Heart left ventricle (tissue), 16 donors: ENCODE measurements at regions not wholly inside any gene's neighbourhood (a gene's known extent, or its start where the extent isn't known, plus 50 kb on each side); places are given as distances from the start of the nearest gene placed in this dataset.
A peak's percentile ranks its signal among the peaks of the same experiment; 100 is the strongest.

Experiments
- ATAC-seq, 4 donors: fragments of 200-7000 bp; cut with Tn5 transposase; one replicate each; pipeline ENCODE4 v1.9.1; 2020 to 2022; ENCODE audit warnings: moderate library complexity in 4 of 4, mild to moderate bottlenecking in 3 of 4, moderate number of reproducible peaks in 1 of 4
- DNase-seq, 5 donors: peaks; one replicate each; pipeline ENCODE4 v3.0.0-alpha.2; 2020
- H3K27ac ChIP-seq, 12 donors: fragments of 200-600 bp; sonication (generic) in 4 of 12; one replicate each; pipeline versions ENCODE4 v1.5.0 to v1.8.0; 2016 to 2022; ENCODE audit warnings: mild to moderate bottlenecking in 2 of 12
- H3K27me3 ChIP-seq, 9 donors: fragments of 200-600 bp; sonication (generic) in 2 of 9; one replicate each; pipeline versions ENCODE4 v1.5.1 to v1.8.0; 2016 to 2022; ENCODE audit warnings: mild to moderate bottlenecking in 3 of 9
- H3K36me3 ChIP-seq, 9 donors: fragments of 200-600 bp; sonication (generic) in 2 of 9; one replicate each; pipeline versions ENCODE4 v1.5.0 to v1.8.0; 2018 to 2022; ENCODE audit warnings: mild to moderate bottlenecking in 2 of 9
- H3K4me1 ChIP-seq, 12 donors: fragments of 200-600 bp; sonication (generic) in 4 of 12; one replicate each; pipeline versions ENCODE4 v1.5.0 to v1.8.0; 2016 to 2022; ENCODE audit warnings: mild to moderate bottlenecking in 3 of 12
- H3K4me3 ChIP-seq, 12 donors: fragments of 200-600 bp; sonication (generic) in 4 of 12; one replicate each; pipeline versions ENCODE4 v1.5.0 to v1.8.0; 2017 to 2022; ENCODE audit warnings: mild to moderate bottlenecking in 9 of 12, moderate library complexity in 4 of 12
- H3K9me3 ChIP-seq, 12 donors: fragments of 200-600 bp; sonication (generic) in 4 of 12; one replicate each; pipeline versions ENCODE4 v1.5.0 to v1.8.0; 2016 to 2022; ENCODE audit warnings: mild to moderate bottlenecking in 1 of 12
- POLR2A ChIP-seq, 2 donors: fragments of 450-650 bp; IDR thresholded peaks; one replicate each; pipeline ENCODE4 v1.6.1; 2017; ENCODE audit warnings: antibody characterized with exemption in 2 of 2, mild to moderate bottlenecking in 2 of 2, moderate library complexity in 2 of 2
- WGBS, 4 donors: extraction: QIAGEN DNeasy Blood & Tissue Kit in 2 of 4; methylation state at CpG; one replicate each; pipeline versions ENCODE4 v1.1.5 to v1.1.7; 2013 to 2018; 5-methylcytosine and 5-hydroxymethylcytosine counted together
- intact Hi-C, 10 donors: fragments of 100-400 bp; cut with DNase I; formaldehyde crosslinking; loops; one replicate each; pipeline versions ENCODE4 v1.11.1 to v1.14.2; 2022
- TF ChIP-seq, protein P1 (sequence below), 12 donors: fragments of 200-600 bp; sonication (generic) in 4 of 12; IDR thresholded peaks; one replicate each; pipeline versions ENCODE4 v1.5.0 to v1.8.0; 2018 to 2022; ENCODE audit warnings: antibody characterized with exemption in 12 of 12, mild to moderate bottlenecking in 5 of 12
- donor health status: ischemic (EF 13 %, LVEDD 7.1; RV severe dilation, severe dysfunction).
- donor health status: healthy with polysubstance abuse.
- donor health status: DM: no; HTN: yes; CAD: no.
- donor health status: DM: no; HTN: no; CAD: no.
- donor health status: ischemic (EF 25% LVEDD 6.9; RV normal size, moderate dysfunction).
- donor health status: ischemic (EF 25% LVEDD 5.7; RV mildly dilated, moderate dysfunction).
- donor health status: healthy.
- donor health status: DM: yes; HTN: yes; CAD: no.
- donor health status: ischemic (EF 35%, LVEDD 5.7; RV mildly dilated, moderate dysfunction).
- donor health status: nonischemic (EF 11% LVEDD 7.7; RV severe dilation, severe dysfunction).
- donor health status: DM: yes; HTN: yes; CAD: no.
- donor health status: PGD.
- donor health status: ischemic (EF 29% LVEDD 5.4; RV normal size, mild dysfunction).
- donor health status: nonischemic (EF 23%, LVEDD 6.1; RV moderate dilation, normal function).

DNA sequence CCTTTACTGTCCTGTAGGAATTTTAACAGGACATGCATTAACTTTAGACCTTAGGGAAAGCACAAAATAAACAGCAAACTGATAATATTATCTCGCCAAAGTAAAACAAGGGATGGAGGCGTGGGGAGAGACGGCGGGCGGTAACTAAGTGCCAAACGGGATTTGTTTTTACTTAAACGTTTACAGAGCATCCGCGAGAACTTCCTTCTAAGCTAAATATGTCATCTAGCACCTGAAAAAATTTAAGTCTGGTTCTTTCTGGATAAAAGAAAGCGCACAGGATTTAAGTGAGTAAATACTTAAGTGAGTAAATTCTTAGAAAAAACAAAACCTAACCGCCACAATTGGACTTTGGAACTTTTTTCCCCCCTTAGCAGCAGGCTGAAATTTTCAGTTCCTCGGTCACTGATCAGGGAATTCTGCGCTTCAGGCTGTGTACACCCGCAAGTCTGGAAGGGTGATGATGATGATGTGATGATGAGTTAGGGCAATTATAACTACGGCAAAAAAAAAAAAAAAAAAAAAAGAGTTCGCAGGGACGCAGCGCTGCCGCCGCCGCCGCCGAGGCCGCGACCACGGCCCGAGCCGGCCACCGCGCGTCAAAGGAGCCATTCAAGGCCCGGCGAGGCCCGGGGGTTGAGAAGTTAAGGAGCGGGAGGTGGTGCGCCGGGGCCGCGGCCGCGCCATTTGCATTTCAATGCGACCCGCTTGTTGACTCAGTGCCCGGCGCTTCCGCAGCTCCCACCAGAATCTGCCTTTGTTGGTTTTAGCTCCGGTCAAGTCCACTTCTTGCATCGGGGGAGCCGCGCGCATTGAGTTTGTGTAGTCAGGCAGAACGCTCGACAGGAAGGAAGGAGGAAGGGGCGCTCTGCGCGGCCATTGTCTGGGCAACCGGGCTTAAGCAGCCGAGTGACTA lies 108.8 kb downstream of the SPRY1 start:
- DNase-seq, result peak; percentile 51 to 73 (median 57)
- intact Hi-C loops, result loop anchor here in 5 of 10 donors (5.0 to 10.0 kb wide), 3 partner anchors 101 to 108 kb away; partner anchors contain the start of gene SPRY1 (in 2 of the 5)
- H3K4me1 ChIP-seq, result peaks cover 0 to 15% (median 0%) of the 10 kb centered on the region in 12 donors
- no peaks in the 10 kb centered on the region for H3K36me3 ChIP-seq
- H3K27ac ChIP-seq, result peak overlapping the region; percentile 45 to 87 (median 74)
- H3K27me3 ChIP-seq, result peaks cover 0 to 2% (median 0%) of the 10 kb centered on the region in 9 donors
- TF ChIP-seq POLR2A (IDR thresholded peaks at IDR 0.05), result no peak
- TF ChIP-seq, protein P1, sequence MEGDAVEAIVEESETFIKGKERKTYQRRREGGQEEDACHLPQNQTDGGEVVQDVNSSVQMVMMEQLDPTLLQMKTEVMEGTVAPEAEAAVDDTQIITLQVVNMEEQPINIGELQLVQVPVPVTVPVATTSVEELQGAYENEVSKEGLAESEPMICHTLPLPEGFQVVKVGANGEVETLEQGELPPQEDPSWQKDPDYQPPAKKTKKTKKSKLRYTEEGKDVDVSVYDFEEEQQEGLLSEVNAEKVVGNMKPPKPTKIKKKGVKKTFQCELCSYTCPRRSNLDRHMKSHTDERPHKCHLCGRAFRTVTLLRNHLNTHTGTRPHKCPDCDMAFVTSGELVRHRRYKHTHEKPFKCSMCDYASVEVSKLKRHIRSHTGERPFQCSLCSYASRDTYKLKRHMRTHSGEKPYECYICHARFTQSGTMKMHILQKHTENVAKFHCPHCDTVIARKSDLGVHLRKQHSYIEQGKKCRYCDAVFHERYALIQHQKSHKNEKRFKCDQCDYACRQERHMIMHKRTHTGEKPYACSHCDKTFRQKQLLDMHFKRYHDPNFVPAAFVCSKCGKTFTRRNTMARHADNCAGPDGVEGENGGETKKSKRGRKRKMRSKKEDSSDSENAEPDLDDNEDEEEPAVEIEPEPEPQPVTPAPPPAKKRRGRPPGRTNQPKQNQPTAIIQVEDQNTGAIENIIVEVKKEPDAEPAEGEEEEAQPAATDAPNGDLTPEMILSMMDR (IDR thresholded peaks at IDR 0.05), result no peak
- H3K4me3 ChIP-seq, result peak overlapping the region; percentile 32 to 90 (median 66)
- H3K9me3 ChIP-seq, result no peaks in the 10 kb centered on the region
- whole genome bisulfite sequencing, 4 donors, result 5 to 7% (median 7%) methylated on average over 49 to 58 of the region's 58 CpGs
- peak; percentile 38 to 86 (median 75) for ATAC-seq

DNA sequence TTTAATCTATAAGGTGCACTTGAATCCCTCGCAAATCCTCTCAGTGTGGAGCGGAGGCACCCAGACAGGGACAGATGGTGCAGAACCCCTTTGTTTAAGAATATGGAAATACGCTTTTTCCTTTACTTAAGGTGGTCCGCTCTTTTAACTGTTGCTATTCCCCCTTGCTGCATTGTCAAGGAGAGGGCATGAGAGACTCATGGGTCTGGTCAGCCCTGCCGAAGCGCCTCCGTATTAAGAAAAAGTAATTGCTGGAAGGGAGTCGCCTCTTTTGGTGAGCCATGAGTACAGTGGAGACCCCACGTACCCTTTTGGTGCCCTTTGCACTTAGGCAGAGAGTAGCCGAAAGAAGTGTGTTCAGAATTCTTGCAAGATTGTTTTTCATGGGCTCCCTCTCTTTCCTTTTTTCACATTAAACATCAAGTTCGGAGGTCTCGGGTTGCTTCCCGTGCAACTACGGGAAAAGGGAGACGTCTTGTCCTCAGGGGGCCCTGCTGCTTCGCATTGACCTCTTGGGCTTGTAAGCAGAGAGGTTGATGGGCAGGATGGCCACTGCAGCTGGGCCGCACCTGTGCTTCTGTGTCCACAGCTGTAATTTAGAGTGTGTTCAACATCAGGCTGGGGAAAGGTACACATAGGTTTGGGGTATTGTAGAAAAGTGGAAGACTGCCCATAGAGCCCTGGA lies 109.6 kb downstream of the SPRY1 start:
- no peak for DNase-seq
- intact Hi-C loops, result loop anchor here in 5 of 10 donors (5.0 to 10.0 kb wide), 3 partner anchors 101 to 109 kb away; partner anchors contain the start of gene SPRY1 (in 2 of the 5)
- Histone ChIP-seq H3K36me3 (no peaks in the 10 kb centered on the region), H3K9me3 (no peaks in the 10 kb centered on the region), H3K4me3 (peak overlapping the region; percentile 32 to 90 (median 66)), H3K27me3 (peaks cover 0 to 2% (median 0%) of the 10 kb centered on the region in 9 donors), H3K4me1 (peaks cover 0 to 15% (median 0%) of the 10 kb centered on the region in 12 donors), H3K27ac (peak overlapping the region; percentile 45 to 87 (median 74))
- 53 to 58% (median 56%) methylated on average over 16 to 17 of the region's 17 CpGs for WGBS, 4 donors
- peak in 2 of 4 donors; percentile 13 to 27 for ATAC-seq
- TF ChIP-seq POLR2A (IDR thresholded peaks at IDR 0.05), result no peak
- TF ChIP-seq, protein P1 (IDR thresholded peaks at IDR 0.05), result no peak

DNA sequence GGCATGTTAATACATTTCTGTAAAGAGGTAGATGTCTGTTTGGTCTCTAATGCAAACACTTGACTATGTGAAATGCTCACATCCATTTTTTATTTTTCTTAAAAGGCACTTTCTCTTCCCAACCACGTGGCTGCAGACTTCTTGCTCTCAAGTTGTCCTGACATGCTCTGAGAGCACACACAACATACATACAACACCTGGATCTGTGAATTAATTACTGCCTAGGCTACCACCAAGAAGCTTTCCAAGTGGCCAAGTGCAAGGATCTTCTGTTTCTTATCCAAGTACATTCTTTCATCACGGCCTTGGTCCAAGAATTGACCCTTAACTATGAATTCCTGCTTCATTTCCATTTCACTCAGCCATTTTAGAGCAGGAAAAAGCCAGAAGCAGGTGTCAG lies 110.8 kb downstream of the SPRY1 start:
- Histone ChIP-seq H3K9me3 (peaks cover 0 to 5% (median 0%) of the 10 kb centered on the region in 12 donors), H3K36me3 (no peaks in the 10 kb centered on the region), H3K4me3 (no peak overlapping the region), H3K4me1 (peaks cover 0 to 15% (median 0%) of the 10 kb centered on the region in 12 donors), H3K27ac (no peak overlapping the region), H3K27me3 (peaks cover 0 to 2% (median 0%) of the 10 kb centered on the region in 9 donors)
- ATAC-seq, result no peak
- intact Hi-C loops, result loop anchor here in 5 of 10 donors (5.0 to 10.0 kb wide), 3 partner anchors 103 to 110 kb away; partner anchors contain the start of gene SPRY1 (in 2 of the 5)
- 62 to 88% (median 73%) methylated on average over 2 of the region's 2 CpGs for WGBS, 4 donors
- DNase-seq, result no peak
- TF ChIP-seq, protein P1 (IDR thresholded peaks at IDR 0.05), result no peak
- TF ChIP-seq POLR2A (IDR thresholded peaks at IDR 0.05), result no peak
